ENCODE measurements at regions not wholly inside any gene's neighbourhood (a gene's known extent, or its start where the extent isn't known, plus 50 kb on each side); places are given as distances from the start of the nearest gene placed in this dataset.

- FAIRE-seq (no peak), DNase-seq (ENCODE audit: low read depth) (no peak)
- Histone ChIP-seq H3K27me3 (ENCODE audit: control insufficient read depth, insufficient read depth, low read length) (peaks cover 1% of the 10 kb centered on the region), H3K36me3 (ENCODE audit: control insufficient read depth, insufficient read depth, low read length) (no peaks in the 10 kb centered on the region), H3K4me3 (ENCODE audit: low read depth, low read length) (no peak overlapping the region)
- TF ChIP-seq CTCF (IDR thresholded peaks at IDR 0.05; ENCODE audit: insufficient read depth, low read length, severe bottlenecking): no peak
These were observed 399.7 kb downstream of the VPS13C start for GRCh38 chr15:61660579-61660978.

- no peak overlapping the region for H3K4me3 ChIP-seq (ENCODE audit: low read depth, low read length)
- peaks cover 1% of the 10 kb centered on the region for H3K27me3 ChIP-seq (ENCODE audit: control insufficient read depth, insufficient read depth, low read length)
- no peaks in the 10 kb centered on the region for H3K36me3 ChIP-seq (ENCODE audit: control insufficient read depth, insufficient read depth, low read length)
- FAIRE-seq: no peak
- no peak for DNase-seq (ENCODE audit: low read depth)
- no peak for TF ChIP-seq CTCF (IDR thresholded peaks at IDR 0.05; ENCODE audit: insufficient read depth, low read length, severe bottlenecking)
These were observed 400.6 kb downstream of the VPS13C start for GRCh38 chr15:61659566-61660190.

GRCh38 chr15:61657461-61657860, 402.8 kb downstream of the VPS13C start:
- TF ChIP-seq CTCF (IDR thresholded peaks at IDR 0.05; ENCODE audit: insufficient read depth, low read length, severe bottlenecking): no peak
- Histone ChIP-seq H3K27me3 (ENCODE audit: control insufficient read depth, insufficient read depth, low read length) (no peaks in the 10 kb centered on the region), H3K36me3 (ENCODE audit: control insufficient read depth, insufficient read depth, low read length) (no peaks in the 10 kb centered on the region), H3K4me3 (ENCODE audit: low read depth, low read length) (no peak overlapping the region)
- FAIRE-seq (no peak), DNase-seq (ENCODE audit: low read depth) (no peak)

GRCh38 chr15:61656391-61656790, 403.9 kb downstream of the VPS13C start:
- no peak for FAIRE-seq
- no peak for TF ChIP-seq CTCF (IDR thresholded peaks at IDR 0.05; ENCODE audit: insufficient read depth, low read length, severe bottlenecking)

GRCh38 chr15:61655881-61656280, 404.4 kb downstream of the VPS13C start:
- TF ChIP-seq CTCF (IDR thresholded peaks at IDR 0.05; ENCODE audit: insufficient read depth, low read length, severe bottlenecking): no peak

More at GRCh38 chr15:61656391-61656790, 403.9 kb downstream of the VPS13C start:
- H3K36me3 ChIP-seq (ENCODE audit: control insufficient read depth, insufficient read depth, low read length): no peaks in the 10 kb centered on the region
- DNase-seq (ENCODE audit: low read depth): no peak
- H3K27me3 ChIP-seq (ENCODE audit: control insufficient read depth, insufficient read depth, low read length): no peaks in the 10 kb centered on the region
- H3K4me3 ChIP-seq (ENCODE audit: low read depth, low read length): no peak overlapping the region

GRCh38 chr15:61654918-61655317, 405.3 kb downstream of the VPS13C start:
- TF ChIP-seq CTCF (IDR thresholded peaks at IDR 0.05; ENCODE audit: insufficient read depth, low read length, severe bottlenecking): no peak
- DNase-seq (ENCODE audit: low read depth) (no peak), FAIRE-seq (no peak)
- no peaks in the 10 kb centered on the region for H3K27me3 ChIP-seq (ENCODE audit: control insufficient read depth, insufficient read depth, low read length)
- no peak overlapping the region for H3K4me3 ChIP-seq (ENCODE audit: low read depth, low read length)
- H3K36me3 ChIP-seq (ENCODE audit: control insufficient read depth, insufficient read depth, low read length): no peaks in the 10 kb centered on the region

More at GRCh38 chr15:61655881-61656280, 404.4 kb downstream of the VPS13C start:
- H3K36me3 ChIP-seq (ENCODE audit: control insufficient read depth, insufficient read depth, low read length): no peaks in the 10 kb centered on the region
- H3K4me3 ChIP-seq (ENCODE audit: low read depth, low read length): no peak overlapping the region
- no peaks in the 10 kb centered on the region for H3K27me3 ChIP-seq (ENCODE audit: control insufficient read depth, insufficient read depth, low read length)
- DNase-seq (ENCODE audit: low read depth): no peak
- FAIRE-seq: peak; percentile 84

All from bronchial epithelial cell (primary cell).